HPDE6-E6E7 (cell line): ENCODE measurements at regions not wholly inside any gene's neighbourhood (a gene's known extent, or its start where the extent isn't known, plus 50 kb on each side); places are given as distances from the start of the nearest gene placed in this dataset.

Experiments
- DNase-seq: peaks from one replicate; pipeline ENCODE4 v3.0.0; 2011; ENCODE audit warnings: missing footprints; ENCODE audit errors: extremely low spot score

- DNase-seq: no peak
Measured at GRCh38 chr15:96735632-96736240, 405.2 kb downstream of the NR2F2 start.

- DNase-seq: no peak
Measured at GRCh38 chr15:96736384-96736783, 405.9 kb downstream of the NR2F2 start.

- DNase-seq: no peak
Measured at GRCh38 chr15:96737408-96737807, 406.9 kb downstream of the NR2F2 start.

GRCh38 chr15:96746665-96747064 lies 416.2 kb downstream of the NR2F2 start:
- no peak for DNase-seq

GRCh38 chr15:96747291-96747690 lies 416.8 kb downstream of the NR2F2 start:
- DNase-seq: no peak

- DNase-seq: no peak
Measured at GRCh38 chr15:96750361-96750760, 419.9 kb downstream of the NR2F2 start.

GRCh38 chr15:96756146-96756545 lies 425.6 kb downstream of the NR2F2 start:
- DNase-seq: no peak

- DNase-seq: no peak
Measured at GRCh38 chr15:96756656-96757055, 426.2 kb downstream of the NR2F2 start.

GRCh38 chr15:96762566-96762965 lies 432.1 kb downstream of the NR2F2 start:
- DNase-seq: no peak

GRCh38 chr15:96764501-96764900 lies 434.0 kb downstream of the NR2F2 start:
- DNase-seq: no peak

- no peak for DNase-seq
Measured at GRCh38 chr15:96764946-96765345, 434.4 kb downstream of the NR2F2 start.

- no peak for DNase-seq
Measured at GRCh38 chr15:96766366-96766765, 435.9 kb downstream of the NR2F2 start.

GRCh38 chr15:96767703-96768434 lies 437.4 kb downstream of the NR2F2 start:
- no peak for DNase-seq

GRCh38 chr15:96768435-96768789 lies 437.9 kb downstream of the NR2F2 start:
- DNase-seq: no peak

- DNase-seq: no peak
Measured at GRCh38 chr15:96771035-96771434, 440.5 kb downstream of the NR2F2 start.

GRCh38 chr15:96774216-96774615 lies 443.7 kb downstream of the NR2F2 start:
- no peak for DNase-seq

- DNase-seq: no peak
Measured at GRCh38 chr15:96783746-96784145, 453.2 kb downstream of the NR2F2 start.

- DNase-seq: no peak
Measured at GRCh38 chr15:96790004-96790403, 459.5 kb downstream of the NR2F2 start.

GRCh38 chr15:96792216-96792615 lies 461.7 kb downstream of the NR2F2 start:
- DNase-seq: no peak

- DNase-seq: no peak
Measured at GRCh38 chr15:96796841-96797240, 466.3 kb downstream of the NR2F2 start.

- no peak for DNase-seq
Measured at GRCh38 chr15:96801576-96802150, 471.2 kb downstream of the NR2F2 start.

- no peak for DNase-seq
Measured at GRCh38 chr15:96802611-96803255, 472.2 kb downstream of the NR2F2 start.

- DNase-seq: no peak
Measured at GRCh38 chr15:96804754-96805153, 474.3 kb downstream of the NR2F2 start.
